OCI-LY7 (cell line): ENCODE measurements at regions not wholly inside any gene's neighbourhood (a gene's known extent, or its start where the extent isn't known, plus 50 kb on each side); places are given as distances from the start of the nearest gene placed in this dataset.

Experiments
- EZH2phosphoT487 ChIP-seq: fragments of 200-600 bp; sonication (generic); IDR thresholded peaks from 2 replicates; pipeline ENCODE4 v1.6.1; 2018; ENCODE audit warnings: low read depth, borderline replicate concordance, mild to moderate bottlenecking, mixed run types, antibody characterized with exemption, low read length, moderate library complexity, mixed read lengths
- TF ChIP-seq, protein P1 (sequence below): fragments of 200-600 bp; sonication (generic); conservative IDR thresholded peaks from 2 replicates; pipeline ENCODE4 v1.5.1; 2014; ENCODE audit warnings: mild to moderate bottlenecking, antibody characterized with exemption, low read length, moderate library complexity, mixed read lengths

DNA sequence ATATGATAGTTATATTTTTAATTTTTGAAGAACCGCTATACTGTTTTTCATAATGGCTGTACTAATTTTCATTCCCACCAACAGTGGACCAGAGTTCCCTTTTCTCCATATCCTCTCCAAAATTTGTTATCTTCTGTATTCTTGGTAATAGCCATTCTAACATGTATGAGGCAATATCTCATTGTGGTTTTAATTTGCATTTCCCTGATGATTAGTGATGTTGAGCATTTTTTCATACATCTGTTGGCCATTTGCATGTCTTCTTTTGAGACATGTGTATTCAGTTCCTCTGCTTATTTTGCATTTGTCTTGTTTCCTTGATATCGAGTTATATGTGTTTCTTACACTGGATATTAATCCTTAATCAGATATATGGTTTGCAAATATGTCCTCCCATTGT lies 770.8 kb upstream of the MBL2 start:
- TF ChIP-seq, protein P1, sequence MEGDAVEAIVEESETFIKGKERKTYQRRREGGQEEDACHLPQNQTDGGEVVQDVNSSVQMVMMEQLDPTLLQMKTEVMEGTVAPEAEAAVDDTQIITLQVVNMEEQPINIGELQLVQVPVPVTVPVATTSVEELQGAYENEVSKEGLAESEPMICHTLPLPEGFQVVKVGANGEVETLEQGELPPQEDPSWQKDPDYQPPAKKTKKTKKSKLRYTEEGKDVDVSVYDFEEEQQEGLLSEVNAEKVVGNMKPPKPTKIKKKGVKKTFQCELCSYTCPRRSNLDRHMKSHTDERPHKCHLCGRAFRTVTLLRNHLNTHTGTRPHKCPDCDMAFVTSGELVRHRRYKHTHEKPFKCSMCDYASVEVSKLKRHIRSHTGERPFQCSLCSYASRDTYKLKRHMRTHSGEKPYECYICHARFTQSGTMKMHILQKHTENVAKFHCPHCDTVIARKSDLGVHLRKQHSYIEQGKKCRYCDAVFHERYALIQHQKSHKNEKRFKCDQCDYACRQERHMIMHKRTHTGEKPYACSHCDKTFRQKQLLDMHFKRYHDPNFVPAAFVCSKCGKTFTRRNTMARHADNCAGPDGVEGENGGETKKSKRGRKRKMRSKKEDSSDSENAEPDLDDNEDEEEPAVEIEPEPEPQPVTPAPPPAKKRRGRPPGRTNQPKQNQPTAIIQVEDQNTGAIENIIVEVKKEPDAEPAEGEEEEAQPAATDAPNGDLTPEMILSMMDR: no peak
- TF ChIP-seq EZH2phosphoT487: no peak
